ENCODE measurements at regions not wholly inside any gene's neighbourhood (a gene's known extent, or its start where the extent isn't known, plus 50 kb on each side); places are given as distances from the start of the nearest gene placed in this dataset.
"Not testable (repeated sequence)": the region's sequence is repeated elsewhere in the genome, so short reads cannot be mapped to it uniquely, and the experiment has no call there.

DNA sequence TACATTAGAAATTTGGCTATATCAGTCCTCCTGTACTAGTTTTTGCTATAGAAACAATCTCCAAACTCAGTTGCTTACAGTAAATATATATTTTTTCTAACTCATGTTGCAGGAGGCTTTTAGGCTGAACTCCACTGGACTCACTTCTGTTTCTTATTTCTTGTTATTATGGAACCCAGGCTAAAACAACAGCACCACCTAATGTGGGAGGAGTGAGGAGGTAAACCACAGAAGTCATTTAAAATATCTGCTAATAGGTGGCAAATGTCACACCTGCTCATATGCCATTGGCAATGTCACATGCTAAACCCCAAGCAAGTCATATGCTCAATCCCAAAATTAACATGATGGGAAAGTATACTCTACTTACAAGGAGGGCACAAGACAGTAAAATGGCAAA lies 462.2 kb downstream of the PLOD2 start:
- Mint-ChIP-seq H3K27ac (no peak overlapping the region), H3K36me3 (ENCODE audit: insufficient read depth in 2 of 2) (no peaks in the 10 kb centered on the region), H3K27me3 (ENCODE audit: low read depth) (no peaks in the 10 kb centered on the region), H3K4me1 (ENCODE audit: low read depth) (no peaks in the 10 kb centered on the region), H3K4me3 (no peak overlapping the region), H3K9me3 (peaks cover 0 to 2% of the 10 kb centered on the region in 2 donors)
- ATAC-seq (replicated peaks in 1 of 2) (no peak), DNase-seq (no peak)

DNA sequence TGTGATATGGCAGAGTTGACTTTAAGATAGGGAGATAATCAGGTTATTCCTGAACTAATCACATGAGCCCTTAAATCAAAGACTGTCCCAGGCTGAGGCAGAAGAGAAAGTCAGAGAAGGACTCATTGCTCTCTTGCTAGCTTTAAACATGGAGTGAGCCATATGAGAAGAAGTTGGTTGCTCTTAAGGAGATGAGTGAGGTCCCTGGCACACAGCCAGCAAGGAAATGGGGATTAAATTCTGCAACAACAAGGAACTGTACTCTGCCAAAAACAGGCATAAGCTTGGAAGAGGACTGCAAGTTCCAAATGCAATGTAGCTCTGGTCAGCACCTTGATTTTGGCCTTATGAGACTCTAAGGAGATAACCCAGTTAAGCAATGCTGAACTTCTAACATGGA lies 457.0 kb downstream of the PLOD2 start:
- no peak overlapping the region for H3K27ac Mint-ChIP-seq
- no peaks in the 10 kb centered on the region for H3K36me3 Mint-ChIP-seq (ENCODE audit: insufficient read depth in 2 of 2)
- H3K9me3 Mint-ChIP-seq, result peaks cover 1 to 2% of the 10 kb centered on the region in 2 donors
- ATAC-seq (replicated peaks in 1 of 2) (no peak), DNase-seq (no peak)
- no peak overlapping the region for H3K4me3 Mint-ChIP-seq
- H3K4me1 Mint-ChIP-seq (ENCODE audit: low read depth), result no peaks in the 10 kb centered on the region
- no peaks in the 10 kb centered on the region for H3K27me3 Mint-ChIP-seq (ENCODE audit: low read depth)

DNA sequence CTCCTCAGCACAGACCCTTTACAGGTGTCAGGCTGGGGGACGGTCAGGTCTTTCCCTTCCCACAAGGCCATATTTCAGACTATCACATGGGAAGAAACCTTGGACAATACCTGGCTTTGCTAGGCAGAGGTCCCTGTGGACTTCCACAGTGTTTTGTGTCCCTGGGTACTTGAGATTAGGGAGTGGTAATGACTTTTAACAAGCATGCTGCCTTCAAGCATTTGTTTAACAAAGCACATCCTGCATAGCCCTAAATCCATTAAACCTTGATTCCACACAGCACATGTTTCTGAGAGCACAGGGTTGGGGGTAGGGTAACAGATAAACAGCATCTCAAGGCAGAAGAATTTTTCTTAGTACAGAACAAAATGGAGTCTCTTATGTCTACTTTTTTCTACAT lies 451.2 kb downstream of the PLOD2 start:
- ATAC-seq (replicated peaks in 1 of 2); DNase-seq; H3K9me3 Mint-ChIP-seq; H3K27ac Mint-ChIP-seq; H3K4me3 Mint-ChIP-seq; H3K36me3 Mint-ChIP-seq (ENCODE audit: insufficient read depth in 2 of 2); H3K27me3 Mint-ChIP-seq (ENCODE audit: low read depth); H3K4me1 Mint-ChIP-seq (ENCODE audit: low read depth): not testable (repeated sequence)

DNA sequence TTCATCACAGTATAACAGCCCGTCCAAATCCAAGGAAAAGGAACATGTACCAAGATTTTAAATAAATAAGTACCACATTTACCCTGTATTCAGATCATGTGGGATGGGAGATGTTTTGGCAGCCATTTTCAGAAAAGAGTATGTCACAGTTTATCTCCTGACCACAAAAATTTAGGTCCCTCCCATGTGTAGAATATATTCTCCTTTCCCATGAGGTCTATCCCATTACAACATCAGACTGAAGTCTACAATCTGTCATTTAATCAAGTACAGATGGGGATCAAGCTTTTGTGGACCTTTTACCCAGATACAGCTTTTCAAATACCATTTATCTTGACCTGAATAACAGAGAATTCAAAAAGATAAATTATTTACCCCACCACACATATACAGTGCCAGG lies 444.5 kb downstream of the PLOD2 start:
- no peaks in the 10 kb centered on the region for H3K27me3 Mint-ChIP-seq (ENCODE audit: low read depth)
- peaks cover 0 to 10% of the 10 kb centered on the region in 2 donors for H3K9me3 Mint-ChIP-seq
- H3K4me1 Mint-ChIP-seq (ENCODE audit: low read depth), result no peaks in the 10 kb centered on the region
- no peak overlapping the region for H3K4me3 Mint-ChIP-seq
- no peak for DNase-seq
- no peak for ATAC-seq (replicated peaks in 1 of 2)
- no peak overlapping the region for H3K27ac Mint-ChIP-seq
- H3K36me3 Mint-ChIP-seq (ENCODE audit: insufficient read depth in 2 of 2), result peaks cover 0 to 3% of the 10 kb centered on the region in 2 donors

DNA sequence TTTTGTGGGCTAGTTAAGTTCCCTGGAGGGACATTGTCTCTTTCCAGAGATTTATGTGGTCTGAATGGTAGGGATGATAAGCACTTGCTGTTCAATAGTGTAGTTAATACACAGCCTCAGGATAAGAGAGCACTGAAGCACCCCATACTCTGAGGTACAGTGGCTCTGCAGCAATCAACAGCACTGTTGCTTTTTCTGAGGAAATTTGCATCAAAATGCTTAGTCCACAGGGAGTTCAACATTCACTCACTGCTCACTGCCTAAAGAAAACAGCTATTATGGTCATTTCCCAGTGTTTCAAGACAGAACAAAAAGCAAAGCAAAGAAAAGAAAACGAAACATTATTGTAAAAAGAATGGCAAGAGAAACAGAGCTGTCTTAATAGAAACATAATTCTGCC lies 441.9 kb downstream of the PLOD2 start:
- H3K27ac Mint-ChIP-seq, result no peak overlapping the region
- H3K27me3 Mint-ChIP-seq (ENCODE audit: low read depth), result no peaks in the 10 kb centered on the region
- no peaks in the 10 kb centered on the region for H3K4me1 Mint-ChIP-seq (ENCODE audit: low read depth)
- DNase-seq (no peak), ATAC-seq (replicated peaks in 1 of 2) (no peak)
- H3K9me3 Mint-ChIP-seq, result peaks cover 0 to 3% of the 10 kb centered on the region in 2 donors
- H3K36me3 Mint-ChIP-seq (ENCODE audit: insufficient read depth in 2 of 2), result no peaks in the 10 kb centered on the region
- H3K4me3 Mint-ChIP-seq, result no peak overlapping the region

DNA sequence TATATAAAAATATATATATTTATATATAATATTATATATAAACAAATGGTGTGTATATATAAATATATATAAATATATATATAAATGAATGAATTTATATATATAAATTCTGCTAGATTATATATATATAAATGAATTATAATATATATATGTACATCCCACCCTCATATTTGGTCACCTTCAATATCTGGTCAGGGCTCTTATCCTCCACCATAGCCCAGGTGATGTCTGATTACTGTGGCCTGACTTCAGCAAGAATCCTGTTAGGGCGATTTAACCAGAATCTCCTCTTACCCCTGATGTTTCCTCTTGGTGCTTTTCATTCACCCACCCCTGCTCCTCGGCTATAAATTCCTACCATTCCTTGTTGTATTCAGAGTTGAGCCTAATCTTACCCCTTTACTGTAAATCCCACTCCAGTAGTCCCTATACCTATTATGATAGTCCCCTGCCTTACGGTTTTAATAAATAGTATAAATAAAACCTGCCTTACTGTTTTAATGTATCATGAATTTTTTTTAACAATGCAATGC lies 439.6 kb downstream of the PLOD2 start:
- no peaks in the 10 kb centered on the region for H3K36me3 Mint-ChIP-seq (ENCODE audit: insufficient read depth in 2 of 2)
- no peak overlapping the region for H3K4me3 Mint-ChIP-seq
- H3K4me1 Mint-ChIP-seq (ENCODE audit: low read depth), result no peaks in the 10 kb centered on the region
- no peaks in the 10 kb centered on the region for H3K27me3 Mint-ChIP-seq (ENCODE audit: low read depth)
- no peak overlapping the region for H3K27ac Mint-ChIP-seq
- peaks cover 0 to 4% of the 10 kb centered on the region in 2 donors for H3K9me3 Mint-ChIP-seq
- ATAC-seq (replicated peaks in 1 of 2) (peak in 1 of 2 donors; percentile 45), DNase-seq (no peak)

DNA sequence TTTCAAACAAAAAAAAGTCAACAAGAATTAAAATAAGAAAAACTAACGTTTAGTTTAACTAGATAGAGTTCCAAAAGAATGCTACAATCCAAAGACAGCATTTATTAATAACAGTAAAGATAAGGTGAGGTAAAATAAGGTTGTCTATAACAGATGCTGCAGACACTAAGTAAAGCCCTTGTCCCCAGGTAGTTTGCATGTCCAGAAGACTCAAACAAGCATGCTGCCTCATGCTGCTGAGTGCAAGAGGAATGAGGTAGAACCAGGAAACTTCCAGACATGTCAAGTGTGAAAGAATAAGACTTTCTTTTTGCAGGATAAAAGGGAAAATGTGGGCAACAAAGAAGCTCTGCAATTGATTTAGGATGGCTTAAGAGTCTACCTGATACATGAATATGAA lies 439.2 kb downstream of the PLOD2 start:
- DNase-seq (no peak), ATAC-seq (replicated peaks in 1 of 2) (no peak)
- Mint-ChIP-seq H3K27ac (no peak overlapping the region), H3K4me3 (no peak overlapping the region), H3K9me3 (peaks cover 0 to 4% of the 10 kb centered on the region in 2 donors), H3K36me3 (ENCODE audit: insufficient read depth in 2 of 2) (no peaks in the 10 kb centered on the region), H3K4me1 (ENCODE audit: low read depth) (no peaks in the 10 kb centered on the region), H3K27me3 (ENCODE audit: low read depth) (no peaks in the 10 kb centered on the region)

DNA sequence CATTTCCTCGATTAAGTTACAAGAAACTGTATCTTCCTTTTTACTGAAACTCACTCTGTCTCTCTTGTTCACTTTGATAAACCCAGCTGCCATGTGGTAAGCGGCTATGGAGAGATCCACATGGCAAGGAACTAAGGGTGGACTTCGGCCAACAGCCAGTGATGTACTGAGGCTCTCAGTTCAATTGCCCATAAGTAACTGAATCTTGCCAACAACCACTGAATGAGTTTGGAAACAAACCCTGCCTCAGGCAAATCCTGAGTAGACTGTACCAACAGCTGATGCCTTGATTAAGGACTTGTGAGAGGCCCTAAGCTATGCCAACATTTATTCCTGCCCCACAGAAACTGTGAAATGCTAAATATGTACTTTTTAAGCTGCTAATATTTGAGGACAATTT lies 433.5 kb downstream of the PLOD2 start:
- H3K4me3 Mint-ChIP-seq, result no peak overlapping the region
- no peaks in the 10 kb centered on the region for H3K27me3 Mint-ChIP-seq (ENCODE audit: low read depth)
- no peaks in the 10 kb centered on the region for H3K4me1 Mint-ChIP-seq (ENCODE audit: low read depth)
- H3K27ac Mint-ChIP-seq, result no peak overlapping the region
- H3K36me3 Mint-ChIP-seq (ENCODE audit: insufficient read depth in 2 of 2), result no peaks in the 10 kb centered on the region
- H3K9me3 Mint-ChIP-seq, result peaks cover 6 to 7% of the 10 kb centered on the region in 2 donors
- DNase-seq (no peak), ATAC-seq (replicated peaks in 1 of 2) (no peak)

DNA sequence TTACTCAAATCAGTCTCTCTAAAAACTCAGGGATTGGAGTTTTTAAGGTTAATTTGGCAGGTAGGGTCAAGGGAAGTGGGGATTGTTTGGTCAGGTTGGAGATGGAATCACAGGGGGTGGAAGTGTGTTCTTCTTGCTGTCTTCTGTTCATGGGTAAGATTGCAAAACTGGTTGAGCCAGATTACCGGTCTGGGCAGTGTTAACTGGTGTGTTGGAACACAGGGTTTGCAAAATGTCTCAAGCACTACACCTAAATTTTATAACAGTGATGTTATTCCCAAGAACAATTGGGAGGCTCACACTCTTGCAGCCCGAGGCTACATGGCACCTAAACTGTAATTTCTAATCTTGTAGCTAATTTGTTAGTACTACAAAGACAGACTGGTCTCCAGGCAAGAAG lies 425.4 kb downstream of the PLOD2 start:
- Mint-ChIP-seq H3K9me3 (no peaks in the 10 kb centered on the region), H3K36me3 (ENCODE audit: insufficient read depth in 2 of 2) (no peaks in the 10 kb centered on the region), H3K27me3 (ENCODE audit: low read depth) (no peaks in the 10 kb centered on the region), H3K4me3 (no peak overlapping the region), H3K27ac (no peak overlapping the region), H3K4me1 (ENCODE audit: low read depth) (no peaks in the 10 kb centered on the region)
- no peak for ATAC-seq (replicated peaks in 1 of 2)
- no peak for DNase-seq

DNA sequence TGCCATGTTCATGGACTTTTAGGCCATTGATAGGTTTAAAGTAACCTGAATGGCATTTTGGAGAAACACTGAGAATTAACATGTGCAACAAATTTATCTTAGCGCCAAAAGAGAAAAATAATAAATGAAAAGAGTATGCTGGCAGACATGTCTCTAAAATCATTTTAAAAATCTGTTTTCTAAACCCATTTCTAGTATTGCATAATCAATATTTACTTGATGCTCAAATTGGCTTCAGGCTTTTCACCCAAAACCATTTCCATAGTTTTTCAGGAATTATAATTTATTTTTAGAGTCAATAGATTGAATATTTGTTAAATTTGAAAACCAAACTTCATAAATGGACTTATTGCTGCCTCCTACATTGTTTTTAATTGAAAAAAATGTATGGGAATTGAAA lies 423.0 kb downstream of the PLOD2 start:
- Mint-ChIP-seq H3K27ac (no peak overlapping the region), H3K9me3 (no peaks in the 10 kb centered on the region), H3K36me3 (ENCODE audit: insufficient read depth in 2 of 2) (no peaks in the 10 kb centered on the region), H3K4me3 (no peak overlapping the region), H3K27me3 (ENCODE audit: low read depth) (no peaks in the 10 kb centered on the region), H3K4me1 (ENCODE audit: low read depth) (no peaks in the 10 kb centered on the region)
- ATAC-seq (replicated peaks in 1 of 2) (no peak), DNase-seq (no peak)

DNA sequence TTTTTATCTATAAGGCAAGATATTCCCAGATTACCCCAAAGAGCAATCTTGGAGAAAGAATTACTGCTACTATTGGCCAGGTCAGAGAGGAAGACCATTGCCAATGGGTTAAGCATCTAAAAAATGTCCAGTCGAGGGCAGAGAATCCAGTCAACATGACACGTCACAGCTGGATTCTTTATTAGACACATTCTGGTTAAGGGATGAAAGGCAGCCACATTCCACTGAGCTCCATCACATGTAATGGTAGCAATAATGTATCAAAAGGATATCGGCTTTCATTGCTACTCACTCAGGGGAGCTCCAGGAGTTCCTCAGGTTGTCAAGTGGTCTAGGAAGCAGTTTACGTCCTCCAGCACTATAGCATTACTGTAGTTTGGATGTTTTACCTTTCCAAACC lies 421.1 kb downstream of the PLOD2 start:
- no peaks in the 10 kb centered on the region for H3K4me1 Mint-ChIP-seq (ENCODE audit: low read depth)
- ATAC-seq (replicated peaks in 1 of 2) (no peak), DNase-seq (no peak)
- H3K9me3 Mint-ChIP-seq, result peaks cover 0 to 3% of the 10 kb centered on the region in 2 donors
- H3K27ac Mint-ChIP-seq, result no peak overlapping the region
- H3K4me3 Mint-ChIP-seq, result no peak overlapping the region
- H3K27me3 Mint-ChIP-seq (ENCODE audit: low read depth), result no peaks in the 10 kb centered on the region
- no peaks in the 10 kb centered on the region for H3K36me3 Mint-ChIP-seq (ENCODE audit: insufficient read depth in 2 of 2)

DNA sequence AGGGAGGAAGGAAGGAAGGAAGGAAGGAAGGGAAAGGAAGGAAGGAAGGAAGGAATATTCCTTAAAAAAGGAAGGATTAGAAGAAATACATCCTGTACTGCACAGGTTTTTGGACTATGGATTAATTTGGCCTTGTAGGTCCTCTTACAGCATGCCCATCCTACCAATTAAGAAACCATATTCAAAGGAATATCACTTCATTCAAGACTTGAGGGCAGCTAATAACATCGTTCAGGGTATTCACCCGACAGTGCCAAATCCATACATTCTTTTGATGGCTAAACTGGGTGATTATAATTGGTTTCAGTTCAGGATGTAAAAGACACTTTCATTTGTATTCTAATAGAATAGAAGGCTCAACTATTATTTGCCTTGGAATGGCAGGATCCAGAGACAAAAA lies 410.3 kb downstream of the PLOD2 start:
- Mint-ChIP-seq H3K27ac (no peak overlapping the region), H3K4me3 (no peak overlapping the region)

DNA sequence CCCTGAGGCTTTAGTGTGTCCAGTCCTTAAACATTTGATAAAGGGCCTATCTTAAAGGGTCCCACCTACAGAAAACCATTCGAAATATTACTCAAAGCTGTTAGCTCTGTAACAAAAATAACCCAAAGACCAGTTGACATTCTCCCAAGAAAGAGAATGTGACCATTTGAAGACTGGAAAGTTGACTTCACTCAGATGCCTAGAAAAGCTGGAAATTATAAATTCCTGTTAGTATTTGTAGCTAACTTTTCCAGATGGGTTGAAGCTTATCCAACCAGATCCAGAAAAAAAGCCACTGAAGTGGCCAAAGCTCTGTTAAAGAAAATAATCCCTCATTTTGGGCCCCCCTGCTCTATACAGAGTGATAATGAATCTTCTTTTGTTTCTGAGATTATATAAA lies 408.4 kb downstream of the PLOD2 start:
- Mint-ChIP-seq H3K9me3 (peaks cover 0 to 2% of the 10 kb centered on the region in 2 donors), H3K27ac (no peak overlapping the region), H3K4me3 (no peak overlapping the region), H3K36me3 (ENCODE audit: insufficient read depth in 2 of 2) (no peaks in the 10 kb centered on the region), H3K27me3 (ENCODE audit: low read depth) (no peaks in the 10 kb centered on the region), H3K4me1 (ENCODE audit: low read depth) (no peaks in the 10 kb centered on the region)
- ATAC-seq (replicated peaks in 1 of 2), result no peak
- no peak for DNase-seq

More for the DNA sequence above, 410.3 kb downstream of the PLOD2 start:
- H3K9me3 Mint-ChIP-seq, result peaks cover 0 to 1% of the 10 kb centered on the region in 2 donors
- no peak for DNase-seq
- ATAC-seq (replicated peaks in 1 of 2), result no peak
- H3K36me3 Mint-ChIP-seq (ENCODE audit: insufficient read depth in 2 of 2), result no peaks in the 10 kb centered on the region
- H3K4me1 Mint-ChIP-seq (ENCODE audit: low read depth), result no peaks in the 10 kb centered on the region
- H3K27me3 Mint-ChIP-seq (ENCODE audit: low read depth), result no peaks in the 10 kb centered on the region

DNA sequence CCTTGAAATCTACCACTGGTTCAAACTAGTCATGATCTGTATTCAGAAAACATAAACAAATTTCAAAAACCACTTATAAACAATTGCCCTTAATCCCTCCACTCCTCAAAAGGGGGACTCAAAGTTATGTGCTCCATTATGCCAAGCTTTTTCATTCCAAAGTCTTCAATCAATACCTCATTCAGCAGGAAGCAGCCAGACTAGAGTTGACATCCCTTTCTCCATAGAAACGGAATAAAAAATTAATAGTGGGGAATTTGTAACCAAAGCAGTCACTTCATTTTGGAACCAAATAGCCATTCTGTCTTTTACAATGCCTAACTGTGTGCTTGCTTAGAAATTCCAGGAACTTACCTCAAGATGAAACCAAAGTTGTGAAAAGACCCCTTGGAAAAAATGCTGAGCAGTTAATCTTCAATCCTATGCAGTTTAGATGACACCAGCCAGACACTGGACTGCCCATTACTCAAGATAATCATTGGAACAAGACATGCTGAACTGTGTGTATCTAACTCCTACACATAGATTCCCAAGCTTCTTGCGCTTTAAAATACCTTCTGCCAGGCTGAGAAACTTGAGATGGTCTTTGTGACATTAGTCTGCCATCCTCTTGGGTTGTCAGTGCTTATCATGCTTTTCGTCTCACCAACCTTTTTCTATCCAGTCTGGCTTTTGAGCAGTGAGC lies 406.2 kb downstream of the PLOD2 start:
- H3K27me3 Mint-ChIP-seq (ENCODE audit: low read depth), result no peaks in the 10 kb centered on the region
- H3K9me3 Mint-ChIP-seq, result peaks cover 2 to 4% of the 10 kb centered on the region in 2 donors
- no peak overlapping the region for H3K27ac Mint-ChIP-seq
- H3K4me3 Mint-ChIP-seq, result no peak overlapping the region
- DNase-seq (no peak), ATAC-seq (replicated peaks in 1 of 2) (no peak)
- no peaks in the 10 kb centered on the region for H3K4me1 Mint-ChIP-seq (ENCODE audit: low read depth)
- H3K36me3 Mint-ChIP-seq (ENCODE audit: insufficient read depth in 2 of 2), result no peaks in the 10 kb centered on the region

Data from activated T-cell treated with anti-CD3 and anti-CD28 coated beads, Interleukin-2, amount 50 U/mL, for 72 hours (primary cell).